ENCODE measurements at regions not wholly inside any gene's neighbourhood (a gene's known extent, or its start where the extent isn't known, plus 50 kb on each side); places are given as distances from the start of the nearest gene placed in this dataset.

GRCh38 chr12:68416826-68417225 lies 84.7 kb upstream of the MDM1 start:
- H3K9me3 ChIP-seq = no peaks in the 10 kb centered on the region
- no peak for DNase-seq
- H3K4me3 ChIP-seq = no peak overlapping the region
- no peaks in the 10 kb centered on the region for H3K27me3 ChIP-seq
- no peaks in the 10 kb centered on the region for H3K36me3 ChIP-seq
- H3K27ac ChIP-seq = no peak overlapping the region
- TF ChIP-seq CTCF (IDR thresholded peaks at IDR 0.05) = no peak
- no peaks in the 10 kb centered on the region for H3K4me1 ChIP-seq
- intact Hi-C loops (cut with DNase I) = no loop called here
- no peak for ATAC-seq

- no peak overlapping the region for H3K4me3 ChIP-seq
- H3K36me3 ChIP-seq = no peaks in the 10 kb centered on the region
- H3K27me3 ChIP-seq = no peaks in the 10 kb centered on the region
- H3K27ac ChIP-seq = no peak overlapping the region
- intact Hi-C loops (cut with DNase I) = no loop called here
- no peaks in the 10 kb centered on the region for H3K4me1 ChIP-seq
- no peak for TF ChIP-seq CTCF (IDR thresholded peaks at IDR 0.05)
- H3K9me3 ChIP-seq = no peaks in the 10 kb centered on the region
- ATAC-seq (no peak), DNase-seq (no peak)
Measured at GRCh38 chr12:68418137-68418460, 85.9 kb upstream of the MDM1 start.

- H3K36me3 ChIP-seq = no peaks in the 10 kb centered on the region
- H3K4me1 ChIP-seq = no peaks in the 10 kb centered on the region
- intact Hi-C loops (cut with DNase I) = no loop called here
- no peak overlapping the region for H3K27ac ChIP-seq
- H3K9me3 ChIP-seq = no peaks in the 10 kb centered on the region
- H3K4me3 ChIP-seq = no peak overlapping the region
- DNase-seq = no peak
- H3K27me3 ChIP-seq = no peaks in the 10 kb centered on the region
- ATAC-seq = no peak
- TF ChIP-seq CTCF (IDR thresholded peaks at IDR 0.05) = no peak
Measured at GRCh38 chr12:68420225-68421010, 88.3 kb upstream of the MDM1 start.

- no peak for ATAC-seq
Measured at GRCh38 chr12:68422159-68422558, 90.0 kb upstream of the MDM1 start.

GRCh38 chr12:68422956-68423574 lies 90.9 kb upstream of the MDM1 start:
- Histone ChIP-seq H3K9me3 (no peaks in the 10 kb centered on the region), H3K36me3 (no peaks in the 10 kb centered on the region), H3K4me3 (no peak overlapping the region), H3K4me1 (no peaks in the 10 kb centered on the region), H3K27ac (no peak overlapping the region), H3K27me3 (no peaks in the 10 kb centered on the region)
- no peak for TF ChIP-seq CTCF (IDR thresholded peaks at IDR 0.05)
- intact Hi-C loops (cut with DNase I) = no loop called here
- ATAC-seq (peak; percentile 25), DNase-seq (no peak)

More at GRCh38 chr12:68422159-68422558, 90.0 kb upstream of the MDM1 start:
- Histone ChIP-seq H3K36me3 (no peaks in the 10 kb centered on the region), H3K27me3 (no peaks in the 10 kb centered on the region), H3K4me1 (no peaks in the 10 kb centered on the region), H3K9me3 (no peaks in the 10 kb centered on the region), H3K27ac (no peak overlapping the region), H3K4me3 (no peak overlapping the region)
- TF ChIP-seq CTCF (IDR thresholded peaks at IDR 0.05) = no peak
- intact Hi-C loops (cut with DNase I) = no loop called here
- no peak for DNase-seq
